Embryonic facial prominence (tissue), 1 donor: ENCODE measurements at regions not wholly inside any gene's neighbourhood (a gene's known extent, or its start where the extent isn't known, plus 50 kb on each side); places are given as distances from the start of the nearest gene placed in this dataset.
"Not testable (repeated sequence)": the region's sequence is repeated elsewhere in the genome, so short reads cannot be mapped to it uniquely, and the experiment has no call there.

ENCODE experiments used
- DNase-seq: peaks from one replicate; pipeline ENCODE4 v3.0.0-alpha.2; 2016; ENCODE audit errors: extremely low spot score

GRCh38 chrX:110511238-110511637 is 152.6 kb downstream of the RTL9 start:
- no peak for DNase-seq

- DNase-seq = no peak
These were observed 153.7 kb downstream of the RTL9 start for GRCh38 chrX:110512341-110512740.

GRCh38 chrX:110514509-110514908 is 155.9 kb downstream of the RTL9 start:
- no peak for DNase-seq

GRCh38 chrX:110519501-110519900 is 160.9 kb downstream of the RTL9 start:
- DNase-seq = no peak

GRCh38 chrX:110519906-110520452 is 161.3 kb downstream of the RTL9 start:
- no peak for DNase-seq

- not testable (repeated sequence) for DNase-seq
These were observed 162.0 kb downstream of the RTL9 start for GRCh38 chrX:110520652-110521051.

GRCh38 chrX:110531873-110532580 is 173.4 kb downstream of the RTL9 start:
- DNase-seq = no peak

GRCh38 chrX:110532581-110532931 is 173.9 kb downstream of the RTL9 start:
- DNase-seq = no peak

- no peak for DNase-seq
These were observed 178.2 kb downstream of the RTL9 start for GRCh38 chrX:110536816-110537215.

GRCh38 chrX:110541266-110541665 is 182.6 kb downstream of the RTL9 start:
- DNase-seq = no peak

- DNase-seq = not testable (repeated sequence)
These were observed 192.2 kb downstream of the RTL9 start for GRCh38 chrX:110550854-110551253.

GRCh38 chrX:110557864-110558263 is 199.2 kb downstream of the RTL9 start:
- DNase-seq = no peak

GRCh38 chrX:110558406-110558805 is 199.8 kb downstream of the RTL9 start:
- DNase-seq = no peak

- DNase-seq = no peak
These were observed 202.4 kb downstream of the RTL9 start for GRCh38 chrX:110561034-110561433.

GRCh38 chrX:110563282-110563681 is 204.6 kb downstream of the RTL9 start:
- DNase-seq = no peak

- no peak for DNase-seq
These were observed 209.8 kb downstream of the RTL9 start for GRCh38 chrX:110568441-110568840.

GRCh38 chrX:110569506-110569905 is 210.9 kb downstream of the RTL9 start:
- no peak for DNase-seq

GRCh38 chrX:110578270-110578669 is 217.3 kb downstream of the CHRDL1 start:
- DNase-seq = no peak

GRCh38 chrX:110584083-110584482 is 211.5 kb downstream of the CHRDL1 start:
- DNase-seq = no peak

- DNase-seq = no peak
These were observed 207.5 kb downstream of the CHRDL1 start for GRCh38 chrX:110588164-110588563.

GRCh38 chrX:110588853-110589252 is 206.8 kb downstream of the CHRDL1 start:
- DNase-seq = no peak

- DNase-seq = no peak
These were observed 194.8 kb downstream of the CHRDL1 start for GRCh38 chrX:110600745-110601310.

- no peak for DNase-seq
These were observed 181.0 kb downstream of the CHRDL1 start for GRCh38 chrX:110614596-110614995.
